ENCODE measurements at regions not wholly inside any gene's neighbourhood (a gene's known extent, or its start where the extent isn't known, plus 50 kb on each side); places are given as distances from the start of the nearest gene placed in this dataset.

- TF ChIP-seq POLR2A (IDR thresholded peaks at IDR 0.05) (no peak), CTCF (IDR thresholded peaks at IDR 0.05 in 4 of 5, conservative IDR thresholded peaks at IDR 0.05 in 1 of 5) (no peak)
These were observed 235.1 kb upstream of the GAP43 start for GRCh38 chr3:115388166-115388565.
